HepG2 (cell line): ENCODE measurements at regions not wholly inside any gene's neighbourhood (a gene's known extent, or its start where the extent isn't known, plus 50 kb on each side); places are given as distances from the start of the nearest gene placed in this dataset.

Source experiments
- ATAC-seq: fragments of 200-7000 bp; cut with Tn5 transposase; 3 replicates; pipeline ENCODE4 v1.9.1; 2020; ENCODE audit warnings: mild to moderate bottlenecking, moderate library complexity
- BruUV-seq: library from RNA; stranded (reverse); fragments of 400-500 nt; replicated peaks from 2 replicates; lab custom pipeline; 2021; lab: Mats Ljungman, UMichigan
- CTCF ChIA-PET: fragments of 300-600 bp; formaldehyde crosslinking; extraction: SDS; loops from one replicate; lab custom pipeline; 2021; ENCODE audit warnings: low total read pairs, inconsistent platforms, low intra/inter-chr PET ratio; lab: Yijun Ruan, JAX
- POLR2A ChIA-PET: fragments of 350-600 bp; sonication (Branson Sonifier 250); formaldehyde crosslinking; loops from one replicate; lab custom pipeline; 2020; ENCODE audit warnings: antibody characterized with exemption, inconsistent platforms; lab: Yijun Ruan, JAX
- DNase-seq: peaks from one replicate; pipeline ENCODE4 v3.0.0-alpha.2; 2015; ENCODE audit warnings: low spot score
- FAIRE-seq: peaks from 3 replicates; lab custom pipeline; 2011; peaks lifted over from hg19 to GRCh38; lab: Jason Lieb, UNC
- H2AFZ ChIP-seq: one replicate; pipeline ENCODE4 v1.6.1; 2011; ENCODE audit warnings: low read length, inconsistent platforms
- H3K27ac ChIP-seq: fragments of 300-600 bp; 3 replicates; pipeline ENCODE4 v1.8.0; 2011; ENCODE audit warnings: mixed run types, mild to moderate bottlenecking, mixed read lengths, low read length, inconsistent platforms; ENCODE audit not compliant: insufficient read depth; ENCODE audit errors: extremely low read length
- H3K27me3 ChIP-seq, 2 experiments: fragments of 200-600 bp in 1 of 2; 2 replicates in 1 of 2; 3 replicates in 1 of 2; pipeline versions ENCODE4 v1.6.0 to v1.8.0; 2011; ENCODE audit warnings: low read length in 2 of 2, mild to moderate bottlenecking in 2 of 2, moderate library complexity in 2 of 2, inconsistent platforms in 1 of 2; ENCODE audit not compliant: insufficient read depth in 2 of 2, control insufficient read depth in 1 of 2
- H3K36me3 ChIP-seq, 2 experiments: fragments of 200-600 bp in 1 of 2; replicated peaks in 1 of 2; 2 replicates in 1 of 2; 3 replicates in 1 of 2; pipeline versions ENCODE4 v1.5.1 to v1.8.0; 2011; ENCODE audit warnings: low read length in 2 of 2, inconsistent platforms in 1 of 2; ENCODE audit not compliant: insufficient read depth in 2 of 2, control insufficient read depth in 1 of 2
- H3K4me1 ChIP-seq: 2 replicates; pipeline ENCODE4 v1.5.1; 2012; ENCODE audit warnings: low read length, inconsistent platforms; ENCODE audit not compliant: insufficient read depth
- H3K4me2 ChIP-seq: 2 replicates; pipeline ENCODE4 v1.6.0; 2011; ENCODE audit warnings: low read depth, low read length, inconsistent platforms
- H3K4me3 ChIP-seq, 3 experiments: fragments of 200-600 bp in 1 of 3; sonication (generic), shearing (Covaris generic) in 1 of 3; replicated peaks in 1 of 3; 2 replicates each; pipeline ENCODE4 v1.5.1; 2011 to 2016; ENCODE audit warnings: low read length in 3 of 3, inconsistent platforms in 2 of 3, low read depth in 2 of 3, mild to moderate bottlenecking in 2 of 3, control low read depth in 1 of 3, mixed read lengths in 1 of 3; ENCODE audit not compliant: insufficient read depth in 1 of 3
- H3K79me2 ChIP-seq: one replicate; pipeline ENCODE4 v1.6.1; 2011; ENCODE audit warnings: low read length, inconsistent platforms; ENCODE audit not compliant: insufficient read depth
- H3K9ac ChIP-seq: 2 replicates; pipeline ENCODE4 v1.6.0; 2011; ENCODE audit warnings: mild to moderate bottlenecking, low read depth, low read length, inconsistent platforms; ENCODE audit not compliant: insufficient read depth
- H3K9me3 ChIP-seq: 2 replicates; pipeline ENCODE4 v1.5.1; 2012; ENCODE audit warnings: mild to moderate bottlenecking, low read length
- H4K20me1 ChIP-seq: 2 replicates; pipeline ENCODE4 v1.6.0; 2011; ENCODE audit warnings: inconsistent platforms, mild to moderate bottlenecking, low read length, moderate library complexity; ENCODE audit not compliant: insufficient read depth
- AKNA ChIP-seq: sonication (generic); formaldehyde crosslinking; IDR thresholded peaks from 2 replicates; pipeline ENCODE4 v1.4.0; 2020; ENCODE audit warnings: missing genetic modification reagents, borderline replicate concordance
- ATAD3A ChIP-seq: sonication (generic); formaldehyde crosslinking; IDR thresholded peaks from 2 replicates; pipeline ENCODE4 v1.4.0; 2020; ENCODE audit warnings: missing genetic modification reagents
- IRF1 ChIP-seq: sonication (generic); formaldehyde crosslinking; IDR thresholded peaks from 2 replicates; pipeline ENCODE4 v1.4.0; 2020; ENCODE audit warnings: low read depth, mild to moderate bottlenecking, missing genetic modification reagents
- MLXIP ChIP-seq: sonication (generic); formaldehyde crosslinking; IDR thresholded peaks from 2 replicates; pipeline ENCODE4 v1.9.0; 2021; ENCODE audit warnings: missing genetic modification reagents, borderline replicate concordance
- PAWR ChIP-seq: sonication (generic); formaldehyde crosslinking; IDR thresholded peaks from 2 replicates; pipeline ENCODE4 v1.4.0; 2020; ENCODE audit warnings: missing genetic modification reagents, mild to moderate bottlenecking, borderline replicate concordance
- U2AF1 ChIP-seq: fragments of 200-400 bp; formaldehyde crosslinking; optimal IDR thresholded peaks from 2 replicates; pipeline ENCODE3; 2017; ENCODE audit warnings: mild to moderate bottlenecking, low read depth, low read length
- ZNF331 ChIP-seq: sonication (generic); formaldehyde crosslinking; IDR thresholded peaks from 2 replicates; pipeline ENCODE4 v1.4.0; 2020; ENCODE audit warnings: missing genetic modification reagents
- ZNF670 ChIP-seq: sonication (generic); formaldehyde crosslinking; IDR thresholded peaks from 2 replicates; pipeline ENCODE4 v1.8.0; 2022; ENCODE audit warnings: mild to moderate bottlenecking, missing genetic modification reagents, borderline replicate concordance
- ZNF746 ChIP-seq: sonication (generic); formaldehyde crosslinking; IDR thresholded peaks from 2 replicates; pipeline ENCODE4 v1.8.0; 2022; ENCODE audit warnings: mild to moderate bottlenecking, missing genetic modification reagents
- WGBS: methylation state at CpG from one replicate; pipeline ENCODE4 v1.1.6; 2017; ENCODE audit warnings: low lambda C conversion rate; 5-methylcytosine and 5-hydroxymethylcytosine counted together
- in situ Hi-C: cut with HindIII; loops from 2 replicates; pipeline ENCODE4 v1.10.0; 2017; ENCODE audit warnings: low pct_unique_long_range_greater_than_20kb; ENCODE audit not compliant: extremely low pct_ligation_motif_present
- intact Hi-C: fragments of 100-400 bp; cut with micrococcal nuclease; formaldehyde crosslinking; loops from one replicate; pipeline ENCODE4 v1.10.0; 2022; ENCODE audit not compliant: unreplicated experiment

DNA sequence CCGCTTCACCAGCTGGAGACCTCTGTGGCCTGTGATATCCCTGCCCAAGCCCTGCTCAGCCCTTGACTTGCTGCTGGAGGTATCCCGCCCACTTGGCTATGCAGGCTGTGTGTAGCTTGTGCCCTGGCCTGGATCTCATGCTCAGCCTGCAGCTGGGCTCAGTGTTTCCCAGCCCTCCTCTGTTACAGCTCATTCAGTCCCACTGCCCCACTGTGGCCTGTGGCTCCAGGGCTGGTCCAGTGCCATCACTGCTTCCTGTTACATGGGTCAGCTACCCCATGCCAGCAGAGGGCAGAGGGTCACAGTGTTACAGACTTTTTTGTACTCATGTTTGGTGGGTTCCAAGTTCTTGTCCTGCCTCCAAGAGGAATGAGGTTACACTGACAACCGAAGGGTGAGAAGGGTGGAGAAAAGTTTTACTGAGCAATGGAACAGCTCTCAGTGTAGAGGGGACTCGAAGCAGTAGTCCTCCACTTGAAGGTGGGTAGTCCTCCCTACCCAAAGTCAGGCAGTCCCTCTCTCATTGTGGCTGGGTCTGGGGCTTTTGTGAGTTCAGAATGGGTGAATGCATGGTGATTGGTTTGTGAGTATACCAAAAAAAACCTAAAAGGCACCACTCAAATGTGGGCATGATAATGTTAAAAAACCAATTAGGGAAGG, 100.4 kb downstream of the ANKRD7 start:
- Histone ChIP-seq H3K4me3 (no peak overlapping the region), H3K9me3 (no peaks in the 10 kb centered on the region), H3K27ac (no peak overlapping the region), H3K27me3 (no peaks in the 10 kb centered on the region), H2AFZ (no peak overlapping the region), H3K9ac (no peak overlapping the region), H3K4me2 (no peak overlapping the region), H3K36me3 (no peaks in the 10 kb centered on the region), H4K20me1 (no peaks in the 10 kb centered on the region), H3K4me1 (no peaks in the 10 kb centered on the region), H3K79me2 (no peaks in the 10 kb centered on the region)
- intact Hi-C loops = no loop called here
- no peak for TF ChIP-seq ATAD3A (CRISPR knock-in tag)
- TF ChIP-seq U2AF1 = no peak
- TF ChIP-seq MLXIP = no peak
- TF ChIP-seq ZNF331 (CRISPR knock-in tag) = no peak
- DNase-seq = no peak
- ATAC-seq = no peak
- no TSS peak for BruUV-seq
- WGBS = 15% methylated on average over 4 of the region's 4 CpGs
- CTCF ChIA-PET = no interaction called here
- FAIRE-seq = no peak
- in situ Hi-C loops = no loop called here
- POLR2A ChIA-PET = no interaction called here

DNA sequence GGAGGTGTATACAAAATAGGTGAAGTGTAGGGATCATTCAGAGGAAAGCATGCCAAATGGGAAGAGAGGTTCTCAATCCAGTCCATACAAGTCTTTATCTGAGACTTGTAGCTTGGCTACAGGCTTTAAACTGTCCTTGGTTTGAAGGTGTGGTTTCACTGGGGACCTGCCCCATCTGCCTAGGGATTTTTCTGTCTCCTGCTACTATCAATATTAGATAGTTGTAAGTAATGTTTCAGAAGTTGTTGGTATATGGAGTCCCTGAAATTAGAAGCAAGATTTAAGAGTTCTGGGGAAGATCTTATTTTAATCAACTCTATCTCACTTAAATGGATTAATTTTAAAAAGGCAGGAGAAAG, 100.9 kb downstream of the ANKRD7 start:
- DNase-seq (no peak), ATAC-seq (no peak), FAIRE-seq (no peak)
- in situ Hi-C loops = no loop called here
- Histone ChIP-seq H3K79me2 (no peaks in the 10 kb centered on the region), H3K36me3 (no peaks in the 10 kb centered on the region), H3K4me3 (no peak overlapping the region), H2AFZ (no peak overlapping the region), H3K27me3 (no peaks in the 10 kb centered on the region), H3K4me2 (no peak overlapping the region), H3K27ac (no peak overlapping the region), H4K20me1 (no peaks in the 10 kb centered on the region), H3K4me1 (no peaks in the 10 kb centered on the region), H3K9ac (no peak overlapping the region), H3K9me3 (no peaks in the 10 kb centered on the region)
- CTCF ChIA-PET = no interaction called here
- BruUV-seq = no TSS peak
- intact Hi-C loops = no loop called here
- POLR2A ChIA-PET = no interaction called here
- TF ChIP-seq IRF1 (CRISPR knock-in tag) (no peak), ZNF746 (CRISPR knock-in tag) (no peak), ZNF670 (no peak), PAWR (CRISPR knock-in tag) (no peak), AKNA (CRISPR knock-in tag) (no peak)
